ENCODE measurements at regions not wholly inside any gene's neighbourhood (a gene's known extent, or its start where the extent isn't known, plus 50 kb on each side); places are given as distances from the start of the nearest gene placed in this dataset.

DNA sequence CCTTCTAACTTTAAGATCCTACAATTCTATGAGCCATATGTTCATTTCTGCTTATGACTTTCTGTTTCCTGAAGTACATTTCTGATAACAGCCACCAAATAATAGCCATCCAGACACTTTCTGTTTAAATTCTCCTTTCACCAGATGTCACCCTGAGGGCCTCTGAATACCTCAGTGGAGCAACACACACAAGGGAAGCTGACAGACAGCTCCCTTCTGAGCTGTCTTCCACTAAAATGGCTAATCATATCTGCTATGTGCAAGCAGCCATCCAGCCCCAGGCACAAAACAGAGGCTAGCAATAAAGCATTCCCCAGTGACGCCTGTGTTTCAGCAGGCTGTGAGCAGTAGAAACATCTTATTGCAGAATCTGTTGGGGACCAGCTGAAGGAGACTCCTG lies 666.6 kb upstream of the UBE2E2 start:
- Histone ChIP-seq H3K9me3 (ENCODE audit: control insufficient read depth, low read depth, low read length) (no peaks in the 10 kb centered on the region), H3K23me2 (ENCODE audit: insufficient read length, low read depth, low read length, poor library complexity, severe bottlenecking) (no peaks in the 10 kb centered on the region), H4K91ac (ENCODE audit: insufficient read length, low read depth, low read length) (no peak overlapping the region), H3K9ac (ENCODE audit: extremely low read depth, insufficient read length, low read length) (no peak overlapping the region), H3K56ac (ENCODE audit: insufficient read length, low read depth, low read length) (no peak overlapping the region), H2BK15ac (ENCODE audit: low read depth, low read length) (no peak overlapping the region), H3K14ac (ENCODE audit: insufficient read depth, low read length) (no peak overlapping the region), H2BK5ac (ENCODE audit: insufficient read length, low read length) (no peak overlapping the region), H2BK20ac (ENCODE audit: low read depth, low read length, poor library complexity, severe bottlenecking) (no peak overlapping the region), H3K27ac (ENCODE audit: insufficient read length, low read depth, low read length) (no peak overlapping the region), H2BK12ac (ENCODE audit: insufficient read length, low read depth, low read length) (no peak overlapping the region), H3K18ac (ENCODE audit: insufficient read length, low read depth, low read length) (no peak overlapping the region), H2BK120ac (ENCODE audit: low read depth, low read length, poor library complexity, severe bottlenecking) (no peak overlapping the region), H3K23ac (ENCODE audit: insufficient read length, low read depth, low read length) (no peak overlapping the region), H3K79me2 (ENCODE audit: insufficient read depth, low read length) (no peaks in the 10 kb centered on the region), H4K5ac (ENCODE audit: insufficient read length, low read depth, low read length) (no peak overlapping the region), H3T11ph (ENCODE audit: low read length) (no peak overlapping the region), H4K20me1 (ENCODE audit: control insufficient read depth, insufficient read depth, insufficient read length) (no peaks in the 10 kb centered on the region), H3K27me3 (ENCODE audit: insufficient read depth, low read length) (no peaks in the 10 kb centered on the region), H3K4ac (ENCODE audit: low read depth, low read length) (no peak overlapping the region), H3K4me2 (ENCODE audit: insufficient read depth, insufficient read length, low read length) (no peak overlapping the region), H2AFZ (ENCODE audit: low read length) (no peak overlapping the region), H3K79me1 (ENCODE audit: insufficient read depth, low read depth, low read length, poor library complexity, severe bottlenecking) (no peaks in the 10 kb centered on the region), H4K8ac (replicated peaks; ENCODE audit: insufficient read length, low read depth, low read length) (no peak overlapping the region), H3K4me1 (ENCODE audit: insufficient read depth, low read length) (no peaks in the 10 kb centered on the region), H2AK5ac (ENCODE audit: insufficient read length, low read length) (no peak overlapping the region)
- Mint-ChIP-seq H3K4me3 (no peak overlapping the region), H3K36me3 (ENCODE audit: insufficient read depth in 1 of 3, low read depth in 3 of 3) (no peaks in the 10 kb centered on the region), H3K9me3 (no peaks in the 10 kb centered on the region; a peak in 2 of 5 replicates), H3K27ac (no peak overlapping the region), H3K27me3 (ENCODE audit: low read depth) (no peaks in the 10 kb centered on the region), H3K4me1 (no peaks in the 10 kb centered on the region)
- WGBS (ENCODE audit: extremely low coverage, insufficient read length, low lambda C conversion rate): no CpG with 5 or more reads among the region's 1 CpG
- no peak for DNase-seq
- TF ChIP-seq, protein P1, sequence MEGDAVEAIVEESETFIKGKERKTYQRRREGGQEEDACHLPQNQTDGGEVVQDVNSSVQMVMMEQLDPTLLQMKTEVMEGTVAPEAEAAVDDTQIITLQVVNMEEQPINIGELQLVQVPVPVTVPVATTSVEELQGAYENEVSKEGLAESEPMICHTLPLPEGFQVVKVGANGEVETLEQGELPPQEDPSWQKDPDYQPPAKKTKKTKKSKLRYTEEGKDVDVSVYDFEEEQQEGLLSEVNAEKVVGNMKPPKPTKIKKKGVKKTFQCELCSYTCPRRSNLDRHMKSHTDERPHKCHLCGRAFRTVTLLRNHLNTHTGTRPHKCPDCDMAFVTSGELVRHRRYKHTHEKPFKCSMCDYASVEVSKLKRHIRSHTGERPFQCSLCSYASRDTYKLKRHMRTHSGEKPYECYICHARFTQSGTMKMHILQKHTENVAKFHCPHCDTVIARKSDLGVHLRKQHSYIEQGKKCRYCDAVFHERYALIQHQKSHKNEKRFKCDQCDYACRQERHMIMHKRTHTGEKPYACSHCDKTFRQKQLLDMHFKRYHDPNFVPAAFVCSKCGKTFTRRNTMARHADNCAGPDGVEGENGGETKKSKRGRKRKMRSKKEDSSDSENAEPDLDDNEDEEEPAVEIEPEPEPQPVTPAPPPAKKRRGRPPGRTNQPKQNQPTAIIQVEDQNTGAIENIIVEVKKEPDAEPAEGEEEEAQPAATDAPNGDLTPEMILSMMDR (conservative IDR thresholded peaks at IDR 0.05): no peak
